HG03045 (cell line): ENCODE measurements at regions not wholly inside any gene's neighbourhood (a gene's known extent, or its start where the extent isn't known, plus 50 kb on each side); places are given as distances from the start of the nearest gene placed in this dataset.

ENCODE experiments used
- ATAC-seq: cut with Tn5 transposase; IDR thresholded peaks from one replicate; pipeline ENCODE4 v1.9.1; 2021; ENCODE audit warnings: mild to moderate bottlenecking, moderate library complexity; ENCODE audit not compliant: unreplicated experiment

DNA sequence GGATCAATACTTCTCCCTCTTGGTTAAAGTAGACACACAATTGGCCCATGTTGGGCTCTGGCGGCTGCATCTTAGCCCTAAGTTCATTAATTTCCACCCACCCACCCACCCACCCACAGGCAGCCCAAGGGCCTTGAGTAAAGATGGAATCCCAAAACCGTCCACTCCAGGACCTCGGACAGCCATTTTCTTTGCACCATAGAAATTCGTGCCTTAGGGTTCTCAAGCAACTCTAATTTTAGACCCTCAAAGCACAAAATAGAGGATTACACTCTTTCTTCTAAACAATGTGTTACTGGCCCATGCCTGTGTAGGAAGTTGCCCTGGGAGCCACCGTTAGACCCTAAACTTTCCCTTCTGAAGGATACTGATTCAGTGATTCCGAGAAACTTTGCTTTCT, 568.5 kb downstream of the IRX1 start:
- ATAC-seq, result no peak

DNA sequence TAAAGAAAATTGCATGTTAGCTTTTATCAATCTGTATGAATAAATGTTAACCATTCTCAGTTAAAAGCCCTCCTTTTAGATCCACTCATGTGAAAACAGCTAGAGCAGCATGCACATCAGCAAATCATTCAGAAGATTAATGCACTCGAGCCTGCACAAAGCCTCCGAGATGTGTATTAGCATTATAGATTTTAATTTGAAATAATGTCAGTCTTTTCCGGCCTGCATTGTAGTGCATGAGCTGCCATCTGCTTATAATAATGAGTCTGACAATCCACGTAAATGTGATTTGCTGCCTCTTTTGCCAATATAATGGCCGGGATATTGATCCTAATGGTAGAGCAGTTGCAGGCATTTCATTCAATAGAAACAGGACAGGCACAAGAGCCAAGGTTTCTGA, 585.1 kb downstream of the IRX1 start:
- no peak for ATAC-seq

DNA sequence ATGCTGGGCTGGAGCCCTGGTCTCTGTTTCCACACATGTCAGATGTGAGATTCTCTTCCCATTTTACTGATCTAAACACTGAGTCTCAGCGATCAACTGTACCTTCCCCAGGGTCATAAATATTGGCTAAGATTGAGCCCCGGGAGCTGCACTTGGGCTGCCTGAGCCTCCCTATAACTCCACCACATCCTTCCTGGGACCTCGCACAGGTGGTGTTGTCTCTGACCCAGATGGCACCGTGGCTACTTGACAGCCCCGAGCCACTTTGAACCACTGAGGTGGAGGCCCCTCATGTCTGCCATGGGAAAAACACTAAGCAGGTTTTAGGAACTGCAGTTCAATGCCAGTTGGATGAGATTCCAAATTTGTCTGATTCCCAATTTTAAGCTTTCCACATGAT, 586.5 kb downstream of the IRX1 start:
- no peak for ATAC-seq

DNA sequence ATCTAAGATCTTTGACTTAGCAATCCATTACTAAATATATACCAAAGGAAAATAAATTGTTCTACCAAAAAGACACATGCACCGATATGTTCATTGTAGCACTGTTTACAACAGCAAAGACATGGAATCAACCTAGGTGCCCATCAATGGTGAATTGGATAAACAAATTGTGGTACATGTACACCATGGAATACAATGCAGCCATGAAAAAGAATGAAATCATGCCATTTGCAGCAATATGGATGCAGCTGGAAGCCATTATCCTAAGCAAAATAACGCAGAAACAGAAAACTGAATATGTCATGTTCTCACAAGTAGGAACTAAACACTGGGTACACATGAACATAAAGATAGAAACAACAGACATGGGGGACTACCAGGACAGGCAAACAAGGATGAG, 589.5 kb downstream of the IRX1 start:
- ATAC-seq, result no peak

DNA sequence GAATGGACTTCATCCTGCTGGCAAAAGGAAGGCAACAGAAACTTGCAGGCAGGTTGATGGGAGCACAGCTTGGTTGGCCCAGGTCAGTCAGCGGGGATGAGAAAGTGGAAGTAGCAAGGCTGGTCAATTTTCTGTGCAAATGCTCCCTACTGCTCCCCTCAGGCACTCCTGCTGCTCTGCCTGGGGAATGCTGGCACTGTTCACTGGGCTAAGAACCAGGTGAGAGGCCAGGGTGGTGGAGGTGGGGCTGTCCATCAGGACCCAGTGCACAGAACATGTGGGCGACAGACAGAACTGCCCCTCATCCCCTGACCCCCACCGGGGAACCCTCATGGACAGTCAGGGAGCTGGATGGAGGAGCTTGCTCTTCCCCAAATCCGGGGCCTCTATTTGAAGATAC, 593.1 kb downstream of the IRX1 start:
- ATAC-seq, result no peak

DNA sequence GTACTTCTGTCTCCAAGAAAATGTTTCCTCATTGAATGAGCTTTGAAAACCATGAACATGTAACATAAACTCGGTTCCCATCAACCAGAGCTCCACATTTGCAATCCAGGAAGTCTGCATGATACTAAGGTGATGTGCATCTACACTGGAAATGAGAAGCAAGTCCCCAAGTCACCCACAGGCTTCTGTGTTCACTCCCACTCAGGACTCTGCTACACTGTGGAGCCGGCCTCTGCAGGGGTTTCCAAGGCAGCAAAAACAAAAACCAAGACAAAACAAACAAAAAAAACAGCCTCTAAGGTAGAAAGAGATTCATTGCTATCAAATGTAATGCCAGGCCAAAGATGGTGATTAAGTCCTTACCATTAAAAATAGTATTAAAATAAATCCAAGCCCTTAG, 593.7 kb downstream of the IRX1 start:
- ATAC-seq, result no peak

DNA sequence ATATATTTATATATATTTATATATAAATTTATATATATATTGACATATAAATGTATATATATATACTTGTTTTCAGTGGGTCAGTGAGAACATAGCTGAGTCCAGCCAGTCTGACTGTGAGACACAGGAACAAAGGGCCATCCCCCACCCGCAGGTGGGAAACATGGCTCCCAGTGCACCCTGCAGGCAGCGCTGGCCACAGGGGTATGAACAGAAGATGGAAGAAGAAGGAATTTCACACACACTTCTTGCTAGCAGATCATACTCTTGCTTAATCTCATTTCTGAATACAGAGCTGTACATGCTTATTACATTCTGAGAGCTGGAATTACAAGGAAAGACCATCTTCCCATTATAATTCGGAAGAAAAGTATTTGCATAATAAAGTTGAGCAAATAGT, 595.4 kb downstream of the IRX1 start:
- ATAC-seq, result no peak

DNA sequence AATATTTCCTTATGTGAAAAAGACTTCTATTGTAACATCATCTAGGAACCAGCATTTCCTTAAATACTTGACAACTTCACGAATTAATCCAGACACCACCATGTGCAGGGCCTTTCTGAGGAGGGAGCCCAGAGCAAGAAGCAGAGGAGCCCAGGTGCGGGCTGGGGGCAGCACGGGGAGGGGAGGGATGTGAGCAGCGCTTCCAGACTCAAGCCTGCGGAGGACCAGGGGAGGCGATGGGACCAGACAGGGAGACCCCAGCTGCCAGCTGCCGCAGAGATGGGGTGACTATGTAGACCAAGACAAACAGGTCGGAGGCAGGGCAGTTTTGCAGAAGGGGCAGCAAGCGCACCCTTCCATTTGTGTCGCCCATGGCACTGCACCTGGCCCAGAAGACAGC, 596.1 kb downstream of the IRX1 start:
- ATAC-seq, result no peak

DNA sequence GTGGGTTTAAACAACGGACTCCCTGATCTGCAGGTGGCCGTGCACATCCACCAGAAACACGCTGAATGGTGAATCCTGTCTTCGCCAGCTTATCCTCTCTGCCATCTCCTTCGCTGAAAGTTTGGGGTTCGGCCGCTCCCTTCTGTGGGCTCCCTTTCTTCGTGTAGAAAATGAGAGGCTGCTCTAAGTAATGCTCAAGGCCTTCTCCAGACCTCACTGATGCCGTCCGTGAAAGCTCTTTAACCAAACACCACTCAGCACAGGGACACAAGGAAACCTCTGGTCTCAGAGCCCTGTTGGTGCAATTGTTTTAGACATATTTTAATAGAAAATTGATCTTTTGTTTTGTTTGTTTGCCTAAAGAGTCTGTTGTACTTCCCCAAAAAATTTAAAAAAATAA, 596.5 kb downstream of the IRX1 start:
- ATAC-seq, result no peak

DNA sequence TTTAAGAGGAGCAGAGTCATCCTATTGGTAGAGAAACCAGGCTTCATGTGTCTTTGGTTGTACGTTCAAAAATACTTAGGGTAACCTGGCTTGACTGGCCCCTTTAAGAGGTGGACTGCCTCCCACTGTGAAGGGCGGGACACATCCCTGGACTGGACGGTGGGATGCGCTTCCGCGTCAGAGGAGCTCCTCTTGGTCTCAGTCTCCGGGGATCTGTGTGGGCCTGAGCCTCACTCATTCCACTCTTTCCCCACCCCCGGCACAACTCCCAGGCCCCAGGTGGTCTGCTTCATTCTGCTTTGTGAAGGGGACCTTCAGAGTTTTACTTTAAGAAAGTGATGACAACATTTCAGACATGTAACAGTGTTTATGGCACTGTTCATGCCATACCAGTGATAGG, 601.1 kb downstream of the IRX1 start:
- ATAC-seq, result no peak

DNA sequence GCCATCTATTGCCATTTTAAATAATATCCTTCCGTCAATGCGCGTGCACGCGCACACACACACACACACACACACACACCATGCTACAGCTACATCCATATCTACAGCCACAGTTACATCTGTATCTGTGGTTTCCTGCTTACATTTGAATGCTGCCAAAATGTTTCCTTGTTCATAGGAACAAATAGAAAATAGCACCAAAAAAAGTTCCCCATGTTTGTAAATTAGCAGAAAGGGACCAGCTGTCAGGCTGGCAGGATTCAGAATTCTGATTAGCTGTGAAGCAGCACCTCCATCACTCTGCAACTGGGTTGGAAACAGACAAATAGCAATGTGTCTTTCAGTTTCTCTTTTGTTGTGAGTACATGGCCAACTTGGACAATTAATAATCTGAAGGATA, 601.5 kb downstream of the IRX1 start:
- ATAC-seq, result no peak

DNA sequence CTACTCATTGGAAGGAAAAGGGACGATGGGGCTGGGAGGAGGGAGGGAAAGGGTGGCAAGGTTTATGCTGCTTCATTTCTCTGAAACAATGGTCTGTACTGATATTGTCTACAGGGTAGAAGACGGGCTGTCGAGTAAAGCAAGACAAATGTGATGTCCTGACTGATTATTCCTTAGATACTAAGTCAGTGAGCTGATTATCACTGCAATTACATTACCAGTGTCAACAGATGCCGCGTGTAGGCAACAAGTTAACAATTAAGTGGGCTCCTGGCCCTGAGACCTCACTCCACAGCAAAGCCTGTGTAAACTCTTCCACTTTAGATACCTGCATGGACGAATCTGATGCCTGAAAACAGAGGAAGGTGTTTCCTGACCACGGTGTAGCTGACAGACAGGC, 602.8 kb downstream of the IRX1 start:
- ATAC-seq, result no peak

DNA sequence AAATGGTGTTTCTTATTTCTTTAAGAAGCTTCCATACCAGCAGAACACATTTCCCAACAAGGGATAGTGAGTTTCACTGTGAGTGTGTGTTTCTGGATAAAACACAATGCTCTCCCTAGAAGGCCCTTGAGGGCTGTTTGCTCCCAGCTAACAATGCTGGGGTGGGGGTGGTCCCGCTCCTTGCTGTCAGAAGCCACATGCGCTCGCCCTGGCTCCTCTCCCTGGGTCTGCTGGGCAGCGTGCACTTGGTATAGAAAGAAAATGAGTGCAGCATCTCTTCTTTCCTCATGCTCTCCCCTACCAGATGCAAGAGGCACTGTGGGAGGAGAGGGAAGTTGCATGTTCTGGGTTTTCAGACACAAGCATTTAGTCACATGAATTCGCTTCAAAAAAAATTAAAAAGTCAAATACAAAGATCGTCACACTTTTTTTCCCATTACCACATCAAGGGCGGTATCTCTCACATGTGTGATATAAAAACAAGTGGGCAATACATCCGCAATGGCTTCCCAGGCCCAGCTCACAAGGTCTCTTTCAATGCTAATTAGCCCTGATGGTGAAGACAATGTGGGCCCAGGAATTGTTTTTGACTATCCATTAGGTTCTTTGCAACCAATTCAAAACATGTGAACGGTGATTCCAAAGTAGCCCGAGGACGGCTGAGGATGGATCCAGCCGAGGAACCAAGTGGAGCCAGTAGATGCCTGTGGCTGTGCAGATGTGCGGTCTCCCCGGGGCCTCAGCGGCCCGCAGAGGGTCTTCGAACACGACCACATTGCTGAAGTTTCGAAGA, 603.6 kb downstream of the IRX1 start:
- ATAC-seq, result no peak

DNA sequence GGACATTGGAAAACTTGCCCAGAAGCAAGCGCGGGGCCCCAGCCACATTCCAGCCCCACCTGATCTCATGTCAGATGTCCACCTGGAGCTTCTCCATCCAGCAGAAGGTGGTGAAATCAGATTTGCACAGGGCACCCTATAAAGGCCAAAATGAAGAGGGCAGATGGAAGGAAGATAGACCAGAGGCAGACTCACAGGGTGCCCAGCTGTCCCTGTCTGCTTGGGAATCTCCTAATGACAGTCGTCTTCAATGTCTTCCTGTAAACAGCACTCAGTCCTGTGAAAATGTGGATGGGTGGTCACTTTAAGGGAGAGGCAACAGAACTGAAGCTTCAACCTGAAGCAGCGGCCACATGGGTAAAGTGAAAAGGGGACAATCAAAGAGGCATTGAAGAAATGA, 607.5 kb downstream of the IRX1 start:
- no peak for ATAC-seq

DNA sequence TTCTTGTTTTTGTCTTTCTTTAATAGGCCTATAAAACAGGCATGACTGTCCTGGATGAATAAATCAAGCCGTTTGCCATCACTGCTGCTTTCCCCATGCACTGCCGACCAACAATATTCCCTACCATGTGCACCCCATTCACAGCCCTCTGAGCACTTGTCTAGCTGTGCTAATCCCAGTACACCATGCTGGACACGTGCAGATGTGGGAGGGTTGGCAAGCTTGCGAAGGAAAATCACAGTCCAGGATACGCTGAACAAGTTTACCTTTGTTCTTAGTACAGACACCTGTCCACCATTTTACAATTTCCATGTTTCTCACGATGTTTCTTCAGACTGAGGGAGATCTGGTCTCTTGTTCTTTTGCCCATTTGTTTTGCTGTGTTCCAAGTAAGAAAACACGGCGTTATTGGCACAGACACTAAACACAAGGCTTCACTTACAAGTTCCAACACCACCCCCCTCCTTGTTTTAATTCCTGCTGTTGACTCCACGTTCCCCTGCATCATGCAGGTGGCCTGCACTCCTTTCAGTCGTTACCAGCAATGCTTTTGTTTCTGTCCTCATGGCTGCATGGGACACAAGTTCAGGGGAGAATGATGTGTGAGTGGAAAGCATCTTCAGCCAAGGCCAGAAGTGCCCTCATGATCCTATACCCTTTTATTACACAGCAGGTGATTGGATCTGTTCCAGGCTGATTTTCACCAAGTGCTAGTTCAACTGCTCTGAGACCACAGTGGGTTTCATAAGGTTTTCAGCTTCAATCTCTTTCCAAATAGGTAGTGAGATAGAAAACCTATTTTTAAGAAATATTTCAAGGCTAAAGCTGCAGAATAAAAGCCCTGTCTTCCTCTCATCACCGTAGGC, 608.9 kb downstream of the IRX1 start:
- no peak for ATAC-seq

DNA sequence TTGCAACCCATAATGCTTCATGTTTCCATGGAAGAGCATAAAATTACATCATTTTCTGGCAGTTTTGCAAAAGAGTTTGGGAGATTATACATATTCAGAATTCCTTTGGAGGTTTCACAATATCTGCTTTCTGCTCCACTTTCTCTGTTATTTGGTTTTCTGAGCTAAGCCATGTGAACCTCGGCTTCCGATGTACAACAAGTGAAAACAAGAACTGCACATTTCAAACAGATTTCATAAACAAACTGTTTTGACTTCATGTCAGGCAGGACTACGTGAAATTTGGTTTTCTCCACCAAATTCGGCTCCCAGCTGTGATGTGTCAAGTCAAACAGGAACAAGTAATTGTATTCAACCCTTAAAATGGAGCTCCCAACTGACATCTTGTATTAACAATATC, 609.8 kb downstream of the IRX1 start:
- ATAC-seq, result no peak

DNA sequence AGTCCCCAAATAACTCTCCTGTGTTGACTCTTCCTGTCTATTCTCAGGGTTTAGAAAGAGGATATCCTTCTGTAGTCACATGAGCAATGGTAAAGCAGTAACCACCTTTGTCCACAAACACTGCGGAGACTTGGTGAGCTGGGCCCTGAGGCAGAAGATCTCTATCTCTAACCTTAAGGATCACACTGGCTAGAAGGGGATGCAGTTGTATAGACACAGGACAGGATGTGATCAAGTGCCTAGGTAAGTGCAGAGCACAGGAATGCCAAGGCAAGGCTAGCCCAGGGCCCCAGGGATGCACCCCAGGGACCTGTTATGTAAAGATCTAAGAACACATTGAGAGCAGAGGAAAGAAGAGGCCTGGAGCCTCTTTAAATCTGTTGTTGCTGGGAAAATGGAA, 610.5 kb downstream of the IRX1 start:
- ATAC-seq, result no peak

DNA sequence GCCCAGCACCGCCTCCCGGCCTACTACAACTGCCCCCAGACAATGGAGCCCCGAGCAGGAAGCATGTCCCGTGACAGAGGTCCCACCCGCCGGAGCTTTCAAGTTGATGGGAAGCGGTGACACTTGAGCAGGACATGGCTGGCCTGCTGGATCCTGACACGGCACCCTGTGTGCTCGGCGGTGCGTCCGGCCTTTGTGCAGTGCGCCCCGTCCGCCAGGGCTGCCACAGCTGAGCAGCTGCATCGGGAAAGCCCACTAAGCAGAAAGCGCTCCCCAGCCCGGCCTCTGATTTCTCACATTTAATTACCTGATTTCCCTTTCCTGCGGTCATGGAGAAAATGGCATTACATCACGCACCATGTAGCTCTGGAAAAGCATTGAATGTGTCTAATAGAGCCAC, 611.9 kb downstream of the IRX1 start:
- ATAC-seq, result no peak

DNA sequence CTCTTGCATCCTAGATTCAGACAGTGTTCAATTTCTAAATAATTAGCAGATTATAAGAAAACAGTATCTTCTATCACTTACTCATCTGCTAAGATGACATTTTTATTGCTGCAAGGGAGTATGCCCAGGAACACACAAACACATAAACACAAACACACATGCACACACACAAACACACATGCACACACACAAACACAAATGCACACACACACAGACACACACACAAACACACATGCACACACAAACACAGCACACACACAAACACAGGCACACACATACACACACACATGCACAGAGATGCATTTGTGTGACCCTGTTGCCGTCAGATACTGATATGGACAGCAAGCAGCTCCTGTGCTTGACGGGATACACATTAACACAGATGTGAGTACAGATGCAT, 612.9 kb downstream of the IRX1 start:
- ATAC-seq, result no peak

DNA sequence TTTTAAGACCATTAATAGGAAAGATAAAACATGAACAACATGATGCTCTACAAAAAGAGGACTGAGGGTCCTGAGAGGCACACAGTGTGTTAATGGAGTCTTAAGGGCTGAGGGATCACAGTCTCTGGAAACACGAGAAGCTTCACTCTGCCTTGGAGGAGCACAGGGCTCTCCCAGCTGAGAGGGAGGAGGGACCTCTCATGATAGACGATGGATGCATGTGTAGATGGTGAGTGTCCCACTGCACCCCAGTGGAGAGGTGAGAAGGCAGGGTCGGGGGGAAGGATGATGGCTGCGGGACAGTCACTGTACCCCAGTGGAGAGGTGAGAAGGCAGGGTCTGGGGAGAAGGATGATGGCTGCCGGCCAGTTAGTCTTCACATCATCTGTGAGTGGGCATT, 613.4 kb downstream of the IRX1 start:
- ATAC-seq, result no peak

DNA sequence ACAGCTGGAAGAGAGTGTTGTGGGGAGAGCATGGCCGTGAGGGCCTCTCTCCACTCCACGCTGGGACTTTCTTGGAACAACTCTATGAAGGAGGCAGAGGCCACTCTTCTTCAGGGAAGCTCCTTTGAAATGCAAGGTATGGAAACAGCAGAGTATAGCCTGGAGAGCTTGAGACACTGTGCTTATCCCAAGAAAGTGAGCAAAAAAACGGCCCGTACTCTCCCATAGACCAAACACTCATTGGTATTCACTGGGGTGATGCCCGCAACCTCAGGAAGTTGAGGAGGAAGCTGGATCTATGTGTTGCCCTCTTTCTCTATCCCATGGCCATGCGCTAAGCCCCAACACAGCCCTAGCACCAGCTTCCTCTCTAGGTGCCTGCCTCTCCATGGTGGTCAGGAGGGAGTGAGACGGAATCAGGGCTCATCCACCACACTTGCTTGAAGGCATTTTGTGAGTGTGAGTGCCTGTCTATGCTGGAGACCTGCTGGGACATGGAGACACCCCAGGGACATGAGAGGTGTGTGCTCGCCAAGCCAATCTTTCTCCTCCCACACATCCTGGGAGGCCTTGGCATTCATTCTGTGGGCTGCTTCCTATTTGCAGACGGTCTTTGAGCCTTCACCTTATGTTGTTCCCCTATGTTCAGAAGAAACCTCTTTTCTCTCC, 616.6 kb downstream of the IRX1 start:
- no peak for ATAC-seq
